Frontal cortex (tissue), 3 donors: ENCODE measurements at regions not wholly inside any gene's neighbourhood (a gene's known extent, or its start where the extent isn't known, plus 50 kb on each side); places are given as distances from the start of the nearest gene placed in this dataset.

Experiments used
- DNase-seq, 2 donors: peaks; one replicate each; pipeline ENCODE4 v3.0.0; 2012; ENCODE audit warnings: low spot score in 2 of 2
- FAIRE-seq: peaks from 2 replicates; lab custom pipeline; 2012; peaks lifted over from hg19 to GRCh38; lab: Jason Lieb, UNC
- donor health status: control.
- donor health status: control.
- donor health status: control.

GRCh38 chr9:129247285-129248153 is 69.5 kb upstream of the IER5L start:
- FAIRE-seq (no peak), DNase-seq (no peak)

DNA sequence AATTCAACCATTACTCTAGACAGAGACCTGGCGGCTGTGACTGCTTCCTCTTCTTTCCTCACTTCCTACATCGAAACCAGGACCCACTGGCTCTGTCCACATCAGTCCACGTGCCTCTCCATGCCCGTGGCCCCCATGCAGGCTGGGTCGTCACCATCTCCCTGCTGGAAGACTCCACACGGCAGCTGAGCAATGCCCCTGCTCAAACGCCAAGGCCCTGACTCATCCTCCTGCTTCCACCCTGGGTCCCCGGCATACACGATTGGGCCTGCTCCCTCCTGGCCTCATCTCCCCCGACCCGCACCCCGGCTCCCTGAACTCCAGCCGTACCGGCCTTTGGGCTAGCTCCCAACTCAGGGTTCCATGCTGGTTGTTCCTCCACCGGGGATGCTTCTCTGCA is 67.2 kb upstream of the IER5L start:
- no peak for FAIRE-seq
- DNase-seq = no peak

- DNase-seq (no peak), FAIRE-seq (no peak)
These were observed 65.0 kb upstream of the IER5L start for GRCh38 chr9:129242971-129243561.

GRCh38 chr9:129242191-129242941 is 64.3 kb upstream of the IER5L start:
- FAIRE-seq (no peak), DNase-seq (no peak)

- DNase-seq = no peak
- FAIRE-seq = no peak
These were observed 63.7 kb upstream of the IER5L start for GRCh38 chr9:129241725-129242124.

DNA sequence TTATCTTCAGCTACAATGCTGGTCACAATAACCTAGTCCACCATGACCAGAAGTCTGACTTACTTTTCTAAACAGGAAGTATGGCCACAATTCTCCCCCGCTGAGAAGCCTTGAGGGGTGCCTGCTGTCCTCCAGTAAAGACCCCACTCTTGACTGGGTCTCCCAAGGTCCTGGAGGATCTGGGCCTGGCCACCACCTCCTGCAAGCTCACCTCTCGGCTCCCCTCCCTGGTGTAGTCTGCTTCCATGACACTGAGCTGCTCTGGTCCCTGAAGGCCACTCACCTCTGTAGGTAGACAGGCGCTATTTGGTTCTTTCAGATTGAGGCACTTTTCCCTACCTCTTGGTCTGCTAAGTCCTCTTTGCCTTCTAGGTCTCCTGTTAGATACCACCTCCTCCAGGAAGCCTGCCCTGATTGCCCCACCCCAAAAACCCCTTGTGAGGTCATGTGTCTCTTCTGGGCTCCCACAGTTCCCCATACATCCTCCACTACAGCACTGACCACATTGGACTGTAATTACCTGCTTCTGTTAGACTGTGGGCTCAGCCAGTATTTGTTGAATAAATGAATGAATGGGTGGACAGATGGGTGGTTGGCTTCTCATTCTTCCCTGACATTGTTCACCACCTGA is 62.6 kb upstream of the IER5L start:
- no peak for FAIRE-seq
- no peak for DNase-seq

GRCh38 chr9:129239946-129240490 is 62.0 kb upstream of the IER5L start:
- DNase-seq (no peak), FAIRE-seq (no peak)

DNA sequence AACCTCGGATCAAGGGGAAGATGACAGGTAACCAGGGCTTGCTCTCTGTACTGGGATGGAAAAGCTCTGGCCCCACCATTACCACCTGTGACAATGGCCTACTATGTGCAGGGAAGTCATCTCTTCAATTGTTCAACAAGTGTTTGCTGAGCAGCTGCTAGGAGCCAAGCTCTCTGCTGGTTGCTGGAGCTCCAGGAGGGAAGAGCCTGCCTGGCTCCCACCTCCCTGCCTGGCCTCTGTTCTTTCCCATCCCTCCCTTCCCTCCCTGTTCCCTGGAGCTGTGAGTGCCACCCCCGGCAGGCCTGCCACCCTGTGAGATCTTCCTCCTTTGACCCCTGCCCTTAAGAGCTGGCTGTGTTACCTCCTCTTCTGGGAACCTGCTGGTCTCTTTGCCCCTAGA is 59.7 kb upstream of the IER5L start:
- DNase-seq (no peak), FAIRE-seq (no peak)

- DNase-seq = no peak
- no peak for FAIRE-seq
These were observed 59.1 kb upstream of the IER5L start for GRCh38 chr9:129237164-129237611.

DNA sequence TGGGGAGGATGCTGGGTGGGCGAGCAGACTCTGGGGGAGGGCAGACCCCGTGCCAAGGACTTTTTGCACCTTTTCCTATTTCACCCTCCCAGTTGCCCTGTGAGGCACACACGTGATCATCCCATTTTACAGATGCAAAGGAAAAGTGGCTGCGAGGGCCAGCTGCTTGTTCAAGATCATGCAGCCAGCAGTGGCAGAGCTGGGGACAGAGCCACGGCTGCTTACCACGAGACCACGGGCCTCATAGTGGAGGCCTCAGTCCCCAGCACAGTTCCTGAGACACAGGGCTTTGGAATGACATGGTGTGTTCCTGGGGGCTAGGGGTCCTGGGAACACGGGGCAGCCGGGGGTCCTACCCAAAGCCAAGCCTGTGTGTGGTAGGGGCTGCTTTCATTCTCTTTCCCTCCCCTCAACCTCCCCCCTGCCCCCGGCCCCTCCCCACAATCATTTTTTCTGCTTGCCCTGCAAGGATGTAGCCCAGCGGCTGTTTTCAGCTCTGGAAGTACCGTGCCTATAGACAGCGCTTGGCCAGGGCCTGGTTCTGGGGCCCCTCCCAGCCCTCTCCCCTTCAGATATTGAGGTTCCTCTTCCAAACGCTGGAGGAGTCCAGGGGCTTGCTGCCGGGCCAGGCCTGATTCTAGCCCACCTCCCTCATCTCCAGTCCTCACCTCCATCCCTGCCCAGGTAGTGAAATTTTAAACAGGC is 58.5 kb upstream of the IER5L start:
- no peak for DNase-seq
- no peak for FAIRE-seq

DNA sequence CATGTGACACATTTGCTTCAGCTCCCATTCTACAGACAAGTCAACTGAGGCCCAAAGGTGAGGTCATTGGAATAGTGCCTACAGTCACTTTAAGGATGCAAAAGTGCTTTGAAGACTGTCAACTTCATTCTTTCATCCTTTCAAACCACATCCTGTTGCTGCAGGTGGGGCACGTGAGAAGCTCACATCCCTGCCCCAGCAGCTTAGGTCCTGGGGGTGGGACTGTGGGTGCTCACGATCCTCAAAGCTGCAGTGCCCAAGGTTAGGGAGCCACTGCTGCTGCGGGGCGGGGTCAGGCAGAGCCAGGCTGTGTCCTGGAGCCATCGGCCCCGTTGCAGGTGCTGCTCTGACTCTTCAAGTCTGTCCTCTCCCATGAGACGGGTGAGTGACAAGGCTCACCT is 57.9 kb upstream of the IER5L start:
- DNase-seq = no peak
- FAIRE-seq = no peak

DNA sequence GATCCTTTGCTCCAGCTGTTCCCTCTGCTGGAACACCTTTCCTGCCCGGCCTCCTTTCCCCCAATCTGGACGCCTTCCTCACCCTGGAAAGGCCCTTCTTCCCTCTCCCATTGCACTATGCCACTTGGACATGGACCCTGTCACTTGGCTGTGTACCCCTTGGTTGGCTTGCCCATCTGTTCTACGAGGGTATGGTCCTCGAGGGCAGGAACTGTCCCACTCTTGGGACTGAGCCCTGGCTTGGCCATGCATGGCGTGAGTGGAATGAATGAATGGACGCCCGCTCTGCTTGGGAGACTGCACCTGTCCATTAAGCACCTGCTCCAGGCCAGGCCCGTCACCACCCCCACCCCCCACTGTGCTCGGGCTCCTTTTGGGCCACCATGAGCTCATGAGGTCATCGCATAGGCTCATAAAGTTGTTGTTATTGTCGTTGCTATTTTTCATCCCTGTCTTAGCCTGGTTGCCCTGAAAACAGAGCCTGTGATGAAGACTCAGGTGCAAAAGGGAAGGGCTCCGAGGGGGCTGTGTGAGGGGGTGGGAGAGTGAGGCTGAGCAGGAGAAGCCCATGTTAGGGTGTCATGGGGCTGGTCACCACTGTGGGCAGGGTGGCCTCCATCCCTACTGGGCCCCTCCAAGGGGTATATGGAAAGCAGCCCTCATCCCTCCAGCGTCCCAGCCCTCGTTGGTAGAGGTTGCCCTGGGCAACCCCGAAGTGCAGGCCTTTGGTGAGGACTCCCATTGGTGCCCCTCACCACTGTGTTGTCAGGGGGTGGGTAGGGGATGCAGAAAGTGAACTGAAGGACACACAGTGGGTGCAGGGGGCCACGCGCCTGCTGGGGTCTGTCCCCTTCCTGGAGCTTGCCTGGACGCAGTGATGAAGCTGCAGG is 57.2 kb upstream of the IER5L start:
- FAIRE-seq = no peak
- no peak for DNase-seq

DNA sequence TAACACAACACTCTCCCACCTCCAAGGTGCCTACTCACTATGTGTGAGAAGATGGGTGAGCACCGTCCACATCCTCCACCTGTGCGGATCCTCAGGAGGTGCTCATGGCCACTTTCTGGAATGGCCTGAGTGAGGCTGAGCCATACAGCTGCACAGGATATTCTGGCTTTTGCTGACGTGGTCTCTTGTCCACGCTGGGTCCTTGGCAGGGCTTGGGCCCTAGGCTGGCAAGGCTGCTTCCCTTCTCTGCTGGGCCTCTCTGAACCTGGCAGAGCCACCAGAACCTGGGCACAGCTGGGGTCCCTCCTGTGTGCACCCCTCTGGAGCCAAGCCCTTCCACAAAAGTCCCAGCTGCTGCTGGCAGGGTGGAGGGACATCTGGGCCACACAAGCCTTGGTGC is 56.4 kb upstream of the IER5L start:
- no peak for FAIRE-seq
- no peak for DNase-seq

DNA sequence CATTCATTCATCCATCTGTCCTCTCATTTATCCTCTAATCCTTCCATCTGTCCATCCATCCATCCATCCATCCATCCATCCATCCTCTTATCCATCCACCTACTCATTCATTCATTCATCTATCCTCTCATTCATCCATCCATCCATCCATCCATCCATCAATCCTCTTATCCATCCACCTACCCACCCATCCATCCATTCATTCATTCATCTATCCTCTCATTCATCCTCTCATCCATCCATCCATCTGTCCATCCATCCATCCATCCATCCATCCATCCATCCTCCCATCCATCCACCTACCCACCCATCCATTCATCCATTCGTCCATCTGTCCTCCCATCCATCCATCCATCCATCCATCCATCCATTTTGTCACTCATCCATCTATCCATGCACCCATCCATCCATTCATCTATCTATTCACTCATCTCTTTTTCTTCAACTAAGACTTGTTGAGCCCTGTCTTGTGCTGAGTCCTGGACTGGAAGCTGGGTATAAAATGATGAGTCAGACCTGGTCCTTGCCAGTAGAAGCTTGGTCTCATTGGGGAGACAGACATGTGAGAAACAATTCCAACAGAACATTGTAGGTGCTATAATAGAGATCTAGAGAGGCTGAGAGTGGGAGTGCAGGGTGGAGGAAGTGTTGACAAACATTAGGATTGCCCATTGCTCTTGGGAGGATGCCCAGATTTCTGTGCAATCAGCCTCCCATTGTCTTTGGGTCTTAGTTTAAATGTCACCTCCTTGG is 55.0 kb upstream of the IER5L start:
- FAIRE-seq (no peak), DNase-seq (no peak)

GRCh38 chr9:129231759-129232158 is 53.7 kb upstream of the IER5L start:
- no peak for FAIRE-seq

GRCh38 chr9:129231022-129231739 is 53.1 kb upstream of the IER5L start:
- no peak for DNase-seq
- FAIRE-seq = no peak

More at GRCh38 chr9:129231759-129232158, 53.7 kb upstream of the IER5L start:
- DNase-seq = no peak

GRCh38 chr9:129230302-129230701 is 52.2 kb upstream of the IER5L start:
- no peak for FAIRE-seq

More at GRCh38 chr9:129230302-129230701, 52.2 kb upstream of the IER5L start:
- DNase-seq = no peak
